ENCODE measurements at regions not wholly inside any gene's neighbourhood (a gene's known extent, or its start where the extent isn't known, plus 50 kb on each side); places are given as distances from the start of the nearest gene placed in this dataset.
"Not testable (repeated sequence)": the region's sequence is repeated elsewhere in the genome, so short reads cannot be mapped to it uniquely, and the experiment has no call there.

DNA sequence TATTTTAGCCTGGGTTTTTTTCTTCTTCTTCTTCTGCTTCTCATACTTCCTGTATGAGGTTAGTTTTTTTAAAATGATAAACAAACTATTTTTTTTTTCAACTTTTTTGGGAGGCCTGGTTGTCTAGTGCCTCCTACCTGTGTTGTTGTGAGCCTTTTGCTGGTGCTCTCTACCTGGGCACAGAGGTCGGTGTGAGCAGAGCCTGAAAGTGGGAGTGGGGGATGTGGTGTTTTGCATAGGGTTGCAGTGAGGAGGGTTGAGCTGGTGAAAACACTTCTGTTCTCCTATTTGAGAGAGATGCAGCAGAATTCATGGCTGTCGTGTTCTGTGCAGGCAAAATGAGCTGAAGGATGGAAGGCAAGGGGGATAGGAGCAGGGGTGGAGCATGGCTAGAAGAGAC lies 232.7 kb upstream of the PLGLB2 start:
- H3K9ac ChIP-seq (ENCODE audit: insufficient read depth, low read depth, low read length); H3K4me3 ChIP-seq (replicated peaks in 1 of 3; ENCODE audit: insufficient read depth in 1 of 3, low read depth in 2 of 3, low read length in 3 of 3); H2AFZ ChIP-seq (ENCODE audit: low read length); H3K79me2 ChIP-seq (ENCODE audit: insufficient read depth, low read length); DNase-seq (ENCODE audit: low spot score); POLR2A ChIA-PET; H3K4me1 ChIP-seq (ENCODE audit: insufficient read depth, low read length); H3K36me3 ChIP-seq (replicated peaks in 1 of 2; ENCODE audit: control insufficient read depth in 1 of 2, insufficient read depth in 2 of 2, low read length in 2 of 2); intact Hi-C loops (cut with micrococcal nuclease; ENCODE audit: unreplicated experiment); ATAC-seq; H3K9me3 ChIP-seq (ENCODE audit: low read length); BruUV-seq (replicated peaks); CTCF ChIA-PET (ENCODE audit: low intra/inter-chr PET ratio, low total read pairs); H3K4me2 ChIP-seq (ENCODE audit: low read depth, low read length); H3K27ac ChIP-seq (ENCODE audit: extremely low read length, insufficient read depth, low read length); H4K20me1 ChIP-seq (ENCODE audit: insufficient read depth, low read length); FAIRE-seq; H3K27me3 ChIP-seq (ENCODE audit: control insufficient read depth in 1 of 2, insufficient read depth in 2 of 2, low read length in 2 of 2); in situ Hi-C loops (cut with HindIII; ENCODE audit: extremely low pct_ligation_motif_present, low pct_unique_long_range_greater_than_20kb): not testable (repeated sequence)
- 96% methylated on average over 2 of the region's 2 CpGs for WGBS (ENCODE audit: low lambda C conversion rate)

DNA sequence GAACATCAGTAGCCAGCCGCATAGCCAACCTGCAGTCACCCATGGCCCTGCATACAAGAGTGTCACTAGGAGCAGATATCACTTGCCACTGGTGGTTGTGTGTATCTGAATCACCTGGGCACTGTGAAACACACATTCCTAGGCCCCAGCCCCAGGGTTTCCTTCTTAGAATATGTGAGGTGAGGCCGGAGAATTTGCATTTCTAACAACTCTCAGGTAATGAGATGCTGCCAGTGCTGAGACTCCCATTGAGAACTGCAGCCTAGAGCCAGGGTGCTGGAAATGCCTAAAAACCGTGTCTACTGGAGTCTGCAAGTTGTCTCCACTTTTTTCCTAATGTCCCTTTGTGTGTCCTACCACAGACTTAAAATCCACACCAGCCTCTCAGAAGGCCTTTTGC lies 232.0 kb upstream of the PLGLB2 start:
- WGBS (ENCODE audit: low lambda C conversion rate): 100% methylated on average over 1 of the region's 3 CpGs
- H3K27me3 ChIP-seq (ENCODE audit: control insufficient read depth in 1 of 2, insufficient read depth in 2 of 2, low read length in 2 of 2); H3K79me2 ChIP-seq (ENCODE audit: insufficient read depth, low read length); H3K9me3 ChIP-seq (ENCODE audit: low read length); H3K9ac ChIP-seq (ENCODE audit: insufficient read depth, low read depth, low read length); H3K27ac ChIP-seq (ENCODE audit: extremely low read length, insufficient read depth, low read length); in situ Hi-C loops (cut with HindIII; ENCODE audit: extremely low pct_ligation_motif_present, low pct_unique_long_range_greater_than_20kb); BruUV-seq (replicated peaks); CTCF ChIA-PET (ENCODE audit: low intra/inter-chr PET ratio, low total read pairs); H3K4me1 ChIP-seq (ENCODE audit: insufficient read depth, low read length); H3K4me3 ChIP-seq (replicated peaks in 1 of 3; ENCODE audit: insufficient read depth in 1 of 3, low read depth in 2 of 3, low read length in 3 of 3); intact Hi-C loops (cut with micrococcal nuclease; ENCODE audit: unreplicated experiment); H3K36me3 ChIP-seq (replicated peaks in 1 of 2; ENCODE audit: control insufficient read depth in 1 of 2, insufficient read depth in 2 of 2, low read length in 2 of 2); DNase-seq (ENCODE audit: low spot score); H4K20me1 ChIP-seq (ENCODE audit: insufficient read depth, low read length); H3K4me2 ChIP-seq (ENCODE audit: low read depth, low read length); H2AFZ ChIP-seq (ENCODE audit: low read length); FAIRE-seq; ATAC-seq; POLR2A ChIA-PET: not testable (repeated sequence)

DNA sequence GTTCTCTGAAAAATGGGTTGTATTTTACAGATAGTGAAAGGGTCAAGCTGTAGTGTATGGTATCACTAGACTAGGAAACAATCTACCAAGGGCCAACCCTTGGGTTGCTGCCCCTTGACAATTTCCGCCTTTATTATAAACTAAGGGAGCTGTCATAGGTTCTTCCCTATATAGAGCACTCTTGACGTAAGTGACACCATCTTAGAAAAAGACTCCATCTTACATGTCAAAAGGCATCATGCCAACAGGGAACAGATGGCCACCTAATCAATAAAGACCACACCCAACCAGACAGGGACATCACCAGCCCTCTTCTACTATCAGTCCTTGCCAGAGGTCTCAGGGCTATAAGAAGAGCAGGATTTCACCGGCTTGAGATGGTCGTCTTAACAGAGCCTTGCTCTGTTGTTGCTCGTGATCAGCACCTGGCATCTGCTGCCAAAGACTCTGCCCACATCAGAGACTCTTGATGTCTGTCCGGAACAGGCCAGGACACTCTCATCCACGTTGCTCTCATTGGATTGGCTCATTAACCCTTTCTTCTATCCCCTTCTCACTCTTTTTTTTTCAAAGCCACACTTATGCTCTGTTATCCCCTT lies 231.4 kb upstream of the PLGLB2 start:
- in situ Hi-C loops (cut with HindIII; ENCODE audit: extremely low pct_ligation_motif_present, low pct_unique_long_range_greater_than_20kb); DNase-seq (ENCODE audit: low spot score); H3K4me3 ChIP-seq (replicated peaks in 1 of 3; ENCODE audit: insufficient read depth in 1 of 3, low read depth in 2 of 3, low read length in 3 of 3); H3K36me3 ChIP-seq (replicated peaks in 1 of 2; ENCODE audit: control insufficient read depth in 1 of 2, insufficient read depth in 2 of 2, low read length in 2 of 2); BruUV-seq (replicated peaks); H4K20me1 ChIP-seq (ENCODE audit: insufficient read depth, low read length); intact Hi-C loops (cut with micrococcal nuclease; ENCODE audit: unreplicated experiment); H3K27me3 ChIP-seq (ENCODE audit: control insufficient read depth in 1 of 2, insufficient read depth in 2 of 2, low read length in 2 of 2); H2AFZ ChIP-seq (ENCODE audit: low read length); H3K4me1 ChIP-seq (ENCODE audit: insufficient read depth, low read length); CTCF ChIA-PET (ENCODE audit: low intra/inter-chr PET ratio, low total read pairs); H3K79me2 ChIP-seq (ENCODE audit: insufficient read depth, low read length); FAIRE-seq; H3K4me2 ChIP-seq (ENCODE audit: low read depth, low read length); H3K27ac ChIP-seq (ENCODE audit: extremely low read length, insufficient read depth, low read length); POLR2A ChIA-PET; ATAC-seq; H3K9ac ChIP-seq (ENCODE audit: insufficient read depth, low read depth, low read length); H3K9me3 ChIP-seq (ENCODE audit: low read length): not testable (repeated sequence)
- 83% methylated on average over 5 of the region's 7 CpGs for WGBS (ENCODE audit: low lambda C conversion rate)

DNA sequence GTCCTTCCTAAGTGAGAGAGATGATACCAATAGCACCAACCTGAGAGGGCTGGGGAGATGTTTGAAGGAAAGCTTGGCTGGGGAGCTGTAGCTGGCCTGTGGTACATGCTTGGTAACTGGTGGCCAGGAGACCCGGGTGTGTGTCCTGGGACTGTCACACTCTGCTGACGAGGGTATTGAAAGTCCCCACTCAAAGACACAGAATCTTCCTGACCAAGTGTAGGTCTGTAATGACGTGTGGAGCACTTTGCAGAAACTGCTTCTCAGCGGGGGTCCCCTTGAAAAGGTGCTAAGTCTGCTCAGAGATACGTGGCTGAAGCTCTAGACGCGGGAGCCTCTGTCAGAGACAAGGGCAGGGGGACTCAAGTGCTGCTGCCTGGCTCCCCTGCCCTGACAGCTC lies 230.4 kb upstream of the PLGLB2 start:
- DNase-seq (ENCODE audit: low spot score); H3K27me3 ChIP-seq (ENCODE audit: control insufficient read depth in 1 of 2, insufficient read depth in 2 of 2, low read length in 2 of 2); POLR2A ChIA-PET; FAIRE-seq; CTCF ChIA-PET (ENCODE audit: low intra/inter-chr PET ratio, low total read pairs); H3K9ac ChIP-seq (ENCODE audit: insufficient read depth, low read depth, low read length); H3K36me3 ChIP-seq (replicated peaks in 1 of 2; ENCODE audit: control insufficient read depth in 1 of 2, insufficient read depth in 2 of 2, low read length in 2 of 2); ATAC-seq; BruUV-seq (replicated peaks); in situ Hi-C loops (cut with HindIII; ENCODE audit: extremely low pct_ligation_motif_present, low pct_unique_long_range_greater_than_20kb); intact Hi-C loops (cut with micrococcal nuclease; ENCODE audit: unreplicated experiment); H3K4me1 ChIP-seq (ENCODE audit: insufficient read depth, low read length); H3K9me3 ChIP-seq (ENCODE audit: low read length); H3K4me3 ChIP-seq (replicated peaks in 1 of 3; ENCODE audit: insufficient read depth in 1 of 3, low read depth in 2 of 3, low read length in 3 of 3); H2AFZ ChIP-seq (ENCODE audit: low read length); H3K79me2 ChIP-seq (ENCODE audit: insufficient read depth, low read length); H4K20me1 ChIP-seq (ENCODE audit: insufficient read depth, low read length); H3K4me2 ChIP-seq (ENCODE audit: low read depth, low read length); H3K27ac ChIP-seq (ENCODE audit: extremely low read length, insufficient read depth, low read length): not testable (repeated sequence)
- 100% methylated on average over 3 of the region's 7 CpGs for WGBS (ENCODE audit: low lambda C conversion rate)
